Cerebellar nuclear complex (tissue), 1 donor: ENCODE measurements at regions not wholly inside any gene's neighbourhood (a gene's known extent, or its start where the extent isn't known, plus 50 kb on each side); places are given as distances from the start of the nearest gene placed in this dataset.

Source experiments
- DNase-seq, 2 experiments: peaks; one replicate each; lab custom pipeline; 2025; lab: John Stamatoyannopoulos, UW

- DNase-seq: no peak
Observed at GRCh38 chr6:87995461-87995860, 52.2 kb upstream of the SPACA1 start.

- DNase-seq: no peak
Observed at GRCh38 chr6:87993356-87993755, 54.3 kb upstream of the SPACA1 start.

GRCh38 chr6:87990871-87991270 is 56.8 kb upstream of the SPACA1 start:
- DNase-seq: no peak

DNA sequence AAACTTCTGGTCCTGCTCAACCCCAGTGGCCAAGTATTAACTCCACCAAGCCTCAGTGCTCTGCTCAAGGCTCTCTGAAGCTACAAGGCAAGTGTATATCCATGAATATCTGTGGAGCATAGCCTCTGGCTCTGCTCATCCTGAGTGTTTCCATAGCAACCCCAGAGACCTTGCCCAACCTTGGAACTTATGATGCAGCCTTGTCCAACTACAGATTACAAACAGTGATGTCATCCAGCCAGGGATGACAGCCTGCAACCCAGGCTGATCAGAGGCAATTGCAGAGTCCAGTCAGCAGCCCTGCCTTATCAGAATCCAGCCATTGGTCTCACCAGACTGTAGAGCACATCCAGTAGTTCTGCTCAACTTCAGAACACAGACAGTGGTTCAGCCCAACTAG is 65.5 kb upstream of the SPACA1 start:
- DNase-seq: no peak

- no peak for DNase-seq
Observed at GRCh38 chr6:87979737-87980136, 67.9 kb upstream of the SPACA1 start.

GRCh38 chr6:87976616-87977015 is 71.0 kb upstream of the SPACA1 start:
- DNase-seq: no peak

DNA sequence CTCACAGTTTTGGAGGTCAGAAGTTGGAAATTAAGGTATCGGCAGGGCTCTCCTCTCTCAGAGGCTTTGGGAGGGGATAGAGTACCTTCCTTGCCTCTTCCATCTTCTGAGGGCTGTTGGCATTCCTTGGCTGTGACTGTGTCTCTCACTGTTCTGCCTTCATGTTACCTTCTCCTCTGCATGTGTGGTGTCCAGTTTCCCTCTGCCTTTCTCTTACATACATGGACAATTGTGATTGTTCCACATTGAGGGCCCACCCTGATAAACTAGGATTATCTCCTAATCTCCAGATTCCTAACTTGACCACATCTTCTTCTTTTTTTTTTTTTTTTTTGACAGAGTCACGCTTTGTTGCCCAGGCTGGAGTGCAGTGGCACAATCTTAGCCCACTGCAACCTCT is 72.1 kb upstream of the SPACA1 start:
- DNase-seq: no peak

DNA sequence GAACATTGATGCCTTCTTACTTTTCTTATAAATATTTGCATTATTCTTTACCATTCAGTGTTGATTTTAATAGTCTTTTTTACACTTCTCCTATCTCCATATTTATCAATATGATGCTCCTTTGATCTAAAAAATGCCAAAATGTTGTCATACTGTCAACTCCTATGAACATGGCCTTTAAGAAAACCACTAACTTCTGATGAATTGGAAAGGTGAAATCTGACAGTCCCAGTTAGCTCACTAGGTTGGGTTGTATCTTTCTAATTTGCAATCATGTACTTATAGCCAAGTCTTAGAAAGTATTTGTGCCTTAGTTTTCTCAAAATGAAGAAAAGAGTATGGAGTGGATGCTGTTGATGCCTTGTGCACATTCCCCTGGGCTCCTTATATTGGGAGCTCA is 75.4 kb upstream of the SPACA1 start:
- DNase-seq: no peak

- DNase-seq: no peak
Observed at GRCh38 chr6:87971605-87972262, 75.9 kb upstream of the SPACA1 start.

GRCh38 chr6:87968435-87969278 is 79.0 kb upstream of the SPACA1 start:
- no peak for DNase-seq

GRCh38 chr6:87965806-87966205 is 81.8 kb upstream of the SPACA1 start:
- no peak for DNase-seq

DNA sequence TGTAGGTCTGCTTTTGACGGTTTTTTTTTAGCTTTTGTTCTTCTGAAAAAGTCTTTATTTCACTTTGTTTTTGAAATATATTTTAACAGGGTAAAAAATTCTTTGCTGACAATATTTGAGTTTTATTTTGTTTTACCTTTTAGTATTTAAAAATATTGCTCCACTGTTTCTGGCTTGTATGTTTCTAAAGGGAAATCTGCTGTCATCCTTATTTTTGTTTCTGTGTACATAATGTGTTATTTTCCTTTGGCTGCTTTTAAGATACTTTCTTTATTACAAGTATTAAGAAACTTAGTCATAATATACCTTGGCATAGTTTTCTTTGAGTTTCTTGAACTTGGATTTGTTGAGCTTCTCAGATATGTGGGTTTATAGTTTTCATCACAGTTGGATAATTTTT is 88.6 kb upstream of the SPACA1 start:
- no peak for DNase-seq

DNA sequence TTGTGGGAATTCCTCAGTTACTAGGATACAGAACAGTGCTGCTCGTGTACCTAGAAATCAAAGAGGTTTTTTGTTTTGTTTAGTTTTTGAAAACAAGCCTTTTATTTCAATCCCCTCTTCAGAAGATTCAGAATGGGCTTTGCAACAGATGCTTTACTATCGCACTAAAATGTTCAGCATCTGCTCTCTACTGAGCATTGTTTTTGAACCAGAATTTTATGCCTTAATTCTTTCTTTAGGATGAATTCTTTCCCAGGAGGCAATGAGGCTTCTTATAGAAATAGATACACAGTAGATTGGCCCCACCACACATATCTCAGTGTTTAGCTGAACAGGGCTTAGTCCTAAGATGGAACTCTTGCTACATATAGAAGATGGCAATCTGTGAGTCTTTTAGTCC is 95.9 kb upstream of the SPACA1 start:
- no peak for DNase-seq

DNA sequence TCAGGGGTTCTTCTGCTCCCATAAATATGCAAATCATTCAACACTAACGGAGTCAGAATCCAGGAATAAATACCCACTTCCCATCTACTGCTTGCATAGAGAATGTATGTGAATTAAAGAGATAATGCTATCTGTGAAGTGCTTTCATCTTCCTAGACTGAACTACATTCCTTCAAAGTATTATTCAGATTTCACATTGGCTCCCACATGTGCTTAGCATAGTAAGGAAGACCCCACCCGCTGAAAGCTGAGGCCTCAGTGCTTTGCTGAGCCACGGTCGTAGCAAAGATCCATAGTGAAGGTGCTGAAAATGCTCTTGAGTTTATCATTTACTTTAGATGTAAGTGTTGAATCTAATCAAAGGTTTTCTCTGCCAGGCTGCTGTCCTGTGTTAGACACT is 97.0 kb upstream of the SPACA1 start:
- no peak for DNase-seq

DNA sequence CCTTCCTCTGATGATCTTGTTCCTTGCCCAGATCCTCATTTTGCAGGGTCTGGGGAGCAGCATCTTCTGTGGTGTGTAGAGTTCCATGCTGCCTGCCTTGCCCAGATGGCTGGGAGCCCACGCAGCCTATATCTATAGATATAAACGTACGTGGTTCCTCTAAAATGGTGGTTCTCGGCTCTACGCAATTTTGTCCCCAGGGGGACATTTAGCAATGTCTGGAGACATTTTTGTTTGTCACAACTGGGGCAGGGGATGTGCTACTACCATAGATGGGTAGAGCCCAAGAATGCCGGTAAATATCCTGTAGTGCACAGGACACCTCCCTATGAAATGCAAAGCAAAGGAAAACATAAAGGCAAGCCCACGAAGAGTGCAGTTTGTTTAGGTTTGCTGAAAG is 98.4 kb upstream of the SPACA1 start:
- DNase-seq: no peak

DNA sequence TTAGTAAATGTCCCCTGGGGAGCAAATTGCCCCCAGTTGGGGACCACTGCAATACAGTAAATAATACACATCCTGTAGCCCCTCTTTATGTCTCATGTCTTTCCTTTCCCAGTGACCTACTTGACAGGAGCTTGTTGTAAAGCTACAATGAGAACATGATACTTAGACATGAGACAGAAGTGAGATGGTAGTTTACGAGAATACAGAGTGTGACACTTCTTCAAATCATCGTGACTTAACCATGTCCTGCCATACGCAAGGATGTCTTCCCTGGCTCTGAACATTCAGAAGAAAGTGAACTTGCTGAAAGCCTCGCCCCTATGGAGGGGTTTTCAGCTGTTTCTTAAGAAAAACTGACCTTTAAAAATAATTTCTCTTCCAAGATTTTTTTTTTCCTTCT is 101.0 kb upstream of the SPACA1 start:
- DNase-seq: no peak

DNA sequence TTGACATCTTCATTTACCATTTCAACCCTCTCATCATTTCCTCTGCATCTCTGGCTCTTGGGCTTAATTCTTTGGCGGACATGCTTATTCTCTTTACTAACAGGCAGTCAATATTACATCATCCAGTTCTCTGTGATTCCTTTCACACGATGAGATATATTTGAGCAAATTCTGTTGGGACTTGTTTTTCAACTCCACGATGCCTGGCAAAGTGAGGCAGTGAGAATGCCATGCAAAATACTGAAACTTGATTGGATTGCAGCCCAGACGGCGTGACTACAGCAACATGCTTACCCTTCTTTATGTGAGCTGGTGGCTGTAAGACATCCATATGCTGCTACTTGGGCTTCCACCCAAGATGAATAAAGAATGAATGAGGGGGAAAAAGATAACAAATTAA is 101.7 kb upstream of the SPACA1 start:
- no peak for DNase-seq

GRCh38 chr6:87945181-87945580 is 102.5 kb upstream of the SPACA1 start:
- DNase-seq: no peak

GRCh38 chr6:87944541-87944954 is 103.1 kb upstream of the SPACA1 start:
- DNase-seq: peak in 1 of 2 experiments; percentile 2

GRCh38 chr6:87943191-87943590 is 104.5 kb upstream of the SPACA1 start:
- no peak for DNase-seq

DNA sequence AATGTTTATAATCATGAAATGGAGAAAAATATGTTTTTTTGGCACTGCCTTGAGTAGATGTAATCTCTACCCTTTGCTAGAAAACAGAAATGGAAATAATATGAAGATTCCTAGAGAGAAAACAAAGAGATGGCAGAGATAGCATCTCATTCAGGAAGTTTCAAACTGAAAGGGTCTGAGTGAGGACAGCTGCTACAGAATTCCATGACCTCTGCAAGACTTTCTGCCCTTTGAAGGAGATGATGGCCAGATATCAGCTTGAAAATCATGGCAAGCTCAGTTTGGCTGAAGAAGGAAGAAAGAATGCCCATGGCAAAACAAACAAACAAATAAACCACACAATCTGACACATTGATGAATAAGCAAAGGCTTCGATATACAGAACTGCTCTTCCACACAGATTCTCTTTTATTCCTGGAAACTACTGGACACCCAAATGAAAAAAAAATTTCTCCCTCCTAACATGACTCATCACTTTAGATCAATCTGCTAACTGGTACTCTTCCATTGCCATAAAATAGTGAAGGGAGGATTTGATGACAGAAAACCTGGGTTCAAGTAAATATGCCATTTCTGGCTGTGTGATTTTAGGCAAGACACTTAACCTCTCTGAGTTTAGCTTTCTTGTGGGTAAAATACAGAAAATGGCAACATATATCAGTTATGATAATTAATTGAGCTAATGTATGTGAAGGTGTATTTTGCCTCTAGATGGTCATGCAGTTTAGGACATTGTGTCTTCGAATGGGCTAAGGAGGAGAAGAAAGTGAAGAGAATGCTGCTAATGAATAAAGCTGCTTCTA is 105.9 kb upstream of the SPACA1 start:
- no peak for DNase-seq

DNA sequence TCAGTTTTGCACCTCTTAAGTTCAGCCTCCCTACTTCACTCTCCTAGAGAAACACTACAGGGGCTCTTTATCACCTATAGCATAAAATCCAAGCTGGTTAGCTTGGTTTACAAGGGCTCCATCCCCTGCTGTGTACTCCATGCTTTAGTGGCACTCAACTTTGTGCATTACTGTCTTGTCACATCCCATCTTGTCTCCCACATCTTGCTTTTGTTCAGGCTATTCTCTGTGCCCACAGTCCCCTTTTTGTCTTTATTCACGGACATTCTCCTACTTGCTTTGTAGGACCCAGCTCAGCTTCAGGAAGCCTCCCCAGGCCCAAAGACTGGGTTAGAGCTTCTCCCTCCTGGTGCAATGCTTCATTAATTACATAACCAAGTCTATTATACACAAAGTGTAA is 107.9 kb upstream of the SPACA1 start:
- DNase-seq: no peak

DNA sequence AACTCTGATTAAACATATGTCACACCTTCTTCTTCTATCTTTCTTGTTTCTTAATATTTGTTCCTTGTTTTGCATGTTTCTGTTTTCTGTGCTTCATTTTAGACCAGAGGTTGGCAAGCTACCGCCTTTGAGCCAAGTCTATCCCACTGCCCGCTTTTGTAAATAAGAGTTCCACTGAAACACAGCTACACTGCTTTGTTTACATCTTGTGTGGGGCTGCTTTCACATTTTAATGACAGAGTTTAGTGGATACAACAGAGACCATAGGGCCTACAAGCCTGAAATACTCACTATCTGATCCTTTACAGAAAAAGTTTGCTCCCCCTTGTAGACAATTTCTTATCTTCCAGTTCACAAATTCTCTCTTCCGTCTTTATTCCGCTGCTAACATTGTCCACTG is 109.4 kb upstream of the SPACA1 start:
- no peak for DNase-seq
